ENCODE measurements at regions not wholly inside any gene's neighbourhood (a gene's known extent, or its start where the extent isn't known, plus 50 kb on each side); places are given as distances from the start of the nearest gene placed in this dataset.
"Not testable (repeated sequence)": the region's sequence is repeated elsewhere in the genome, so short reads cannot be mapped to it uniquely, and the experiment has no call there.

DNA sequence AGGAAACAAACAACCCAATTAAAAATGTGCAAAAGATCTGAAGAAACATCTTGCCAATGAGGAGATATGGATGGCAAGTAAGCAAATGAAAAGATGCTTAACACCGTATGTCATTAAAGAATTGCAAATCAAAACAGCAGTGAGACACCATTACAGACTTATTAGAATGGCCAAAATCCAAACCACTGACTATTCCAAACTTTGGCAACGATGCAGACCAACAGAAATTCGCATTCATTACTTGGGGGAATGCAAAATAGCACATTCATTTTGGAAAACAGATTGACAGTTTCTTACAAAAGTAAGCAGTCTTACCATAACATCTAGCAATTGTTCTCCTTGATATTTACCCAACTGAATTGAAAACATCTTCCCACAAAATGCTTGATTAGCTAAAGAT lies 1118.7 kb downstream of the SUCLG1 start:
- no peaks in the 10 kb centered on the region for H3K4me1 ChIP-seq (replicated peaks)
- H3K4me3 ChIP-seq, result no peak overlapping the region
- no peaks in the 10 kb centered on the region for H3K27me3 ChIP-seq (replicated peaks)
- no peak overlapping the region for H3K27ac ChIP-seq
- no peaks in the 10 kb centered on the region for H3K36me3 ChIP-seq
- H3K9me3 ChIP-seq (replicated peaks), result no peaks in the 10 kb centered on the region
- DNase-seq (ENCODE audit: low read depth in 1 of 2, low spot score in 2 of 2), result no peak

DNA sequence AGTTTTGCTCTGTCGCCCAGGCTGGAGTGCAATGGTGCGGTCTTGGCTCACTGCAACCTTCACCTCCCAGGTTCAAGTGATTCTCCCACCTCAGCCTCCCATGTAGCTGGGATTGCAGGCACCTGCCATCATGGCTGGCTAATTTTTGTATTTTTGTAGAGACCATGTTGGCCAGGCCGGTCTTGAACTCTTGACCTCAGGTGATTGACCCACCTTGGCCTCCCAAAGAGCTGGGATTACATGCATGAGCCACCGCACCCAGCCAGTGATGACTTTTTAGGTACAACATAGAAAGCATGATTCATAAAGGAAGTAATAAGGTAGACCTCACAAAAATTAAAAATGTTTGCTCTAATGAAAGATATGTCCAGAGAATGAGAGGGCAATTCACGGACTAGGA lies 1119.1 kb downstream of the SUCLG1 start:
- H3K4me3 ChIP-seq; H3K4me1 ChIP-seq (replicated peaks): not testable (repeated sequence)

DNA sequence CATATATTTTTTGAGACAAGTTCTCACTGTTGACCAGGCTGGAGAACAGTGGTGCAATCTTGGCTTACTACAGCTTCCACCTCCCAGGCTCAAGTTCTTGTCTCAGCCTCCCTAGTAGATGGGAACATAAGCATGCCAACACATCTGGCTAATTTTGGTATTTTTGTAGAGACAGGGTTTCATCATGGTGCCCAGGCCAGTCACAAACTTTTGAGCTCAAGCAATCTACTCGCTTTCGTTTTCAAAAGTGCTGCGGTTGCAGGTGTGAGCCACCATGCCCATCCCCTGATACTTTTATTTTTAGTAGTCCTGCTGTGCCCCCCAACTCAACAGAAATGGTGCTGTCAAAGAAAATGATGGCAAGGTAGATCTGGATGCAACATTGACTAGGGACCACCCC lies 1127.3 kb downstream of the SUCLG1 start:
- Histone ChIP-seq H3K27me3 (replicated peaks) (no peaks in the 10 kb centered on the region), H3K36me3 (no peaks in the 10 kb centered on the region), H3K9me3 (replicated peaks) (no peaks in the 10 kb centered on the region), H3K4me3 (no peak overlapping the region), H3K27ac (no peak overlapping the region), H3K4me1 (replicated peaks) (no peaks in the 10 kb centered on the region)
- no peak for DNase-seq (ENCODE audit: low read depth in 1 of 2, low spot score in 2 of 2)

More for the DNA sequence above, 1119.1 kb downstream of the SUCLG1 start:
- H3K27me3 ChIP-seq (replicated peaks); H3K27ac ChIP-seq; DNase-seq (ENCODE audit: low read depth in 1 of 2, low spot score in 2 of 2); H3K36me3 ChIP-seq; H3K9me3 ChIP-seq (replicated peaks): not testable (repeated sequence)

DNA sequence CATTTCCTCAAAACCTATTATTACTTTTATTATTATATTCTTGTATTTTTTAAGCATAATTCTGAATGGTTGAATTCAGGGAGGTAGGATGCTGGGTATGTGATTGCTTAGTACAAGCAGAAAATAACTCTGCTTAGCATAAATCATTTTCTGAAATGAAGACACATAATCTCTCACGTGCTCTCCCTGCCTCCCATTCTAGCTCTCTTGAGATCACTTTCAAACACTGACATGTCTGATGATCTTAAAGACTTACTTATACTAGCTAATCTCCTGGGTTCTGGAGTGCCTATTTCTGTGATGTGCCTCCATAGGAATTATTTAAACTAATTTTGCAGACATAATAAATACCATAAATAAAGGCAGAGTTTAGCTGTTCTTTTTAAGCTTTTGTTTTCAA lies 1136.0 kb downstream of the SUCLG1 start:
- no peak for DNase-seq (ENCODE audit: low read depth in 1 of 2, low spot score in 2 of 2)
- H3K27ac ChIP-seq, result no peak overlapping the region
- no peaks in the 10 kb centered on the region for H3K27me3 ChIP-seq (replicated peaks)
- no peak overlapping the region for H3K4me3 ChIP-seq
- no peaks in the 10 kb centered on the region for H3K9me3 ChIP-seq (replicated peaks)
- H3K36me3 ChIP-seq, result no peaks in the 10 kb centered on the region
- H3K4me1 ChIP-seq (replicated peaks), result no peaks in the 10 kb centered on the region

DNA sequence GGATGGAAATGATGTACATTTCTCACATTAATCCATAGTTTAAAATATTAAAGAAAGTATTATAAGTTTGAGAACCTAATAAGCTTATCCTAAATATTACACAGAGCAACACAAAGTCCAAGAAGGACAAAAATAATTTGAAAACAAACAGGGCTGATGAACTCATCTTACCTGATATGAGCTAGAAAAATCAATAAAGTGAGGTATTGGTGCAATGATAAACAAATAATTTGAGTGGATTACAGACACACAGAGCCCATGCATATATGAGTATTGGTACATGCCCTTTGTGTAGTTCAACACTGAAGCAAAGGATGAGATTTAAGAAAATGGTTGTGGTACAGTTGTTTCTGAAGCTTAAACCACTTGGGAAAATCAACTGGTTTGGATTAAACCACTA lies 1139.0 kb downstream of the SUCLG1 start:
- H3K36me3 ChIP-seq, result no peaks in the 10 kb centered on the region
- H3K27me3 ChIP-seq (replicated peaks), result no peaks in the 10 kb centered on the region
- DNase-seq (ENCODE audit: low read depth in 1 of 2, low spot score in 2 of 2), result no peak
- H3K27ac ChIP-seq, result no peak overlapping the region
- H3K9me3 ChIP-seq (replicated peaks), result no peaks in the 10 kb centered on the region
- H3K4me3 ChIP-seq, result no peak overlapping the region
- H3K4me1 ChIP-seq (replicated peaks), result no peaks in the 10 kb centered on the region

DNA sequence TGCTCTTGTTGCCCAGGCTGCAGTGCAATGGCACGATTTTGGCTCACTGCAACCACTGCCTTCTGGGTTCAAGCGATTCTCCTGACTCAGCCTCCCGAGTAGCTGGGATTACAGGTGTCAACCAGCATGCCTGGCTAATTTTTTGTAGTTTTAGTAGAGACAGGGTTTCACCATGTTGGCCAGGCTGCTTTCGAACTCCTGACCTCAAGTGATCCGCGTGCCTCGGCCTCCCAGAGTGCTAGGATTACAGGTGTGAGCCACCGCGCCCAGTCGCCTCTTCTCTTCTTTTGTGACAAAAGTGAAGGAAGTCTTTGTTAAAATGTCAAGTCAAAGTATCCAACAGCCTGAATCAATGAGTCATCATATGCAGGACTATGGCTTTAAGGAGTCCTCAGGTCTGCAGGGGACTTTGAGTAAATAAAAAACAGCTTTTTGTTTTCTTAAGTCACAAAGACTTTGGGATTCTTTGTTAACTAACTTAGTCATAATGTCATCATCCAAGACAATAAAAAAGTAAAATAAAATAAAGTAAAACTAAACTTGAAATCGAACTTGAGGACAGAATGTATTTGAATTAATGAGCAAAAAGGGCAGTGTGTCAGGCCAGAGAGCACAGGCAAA lies 1153.2 kb downstream of the SUCLG1 start:
- no peaks in the 10 kb centered on the region for H3K4me1 ChIP-seq (replicated peaks)
- no peak overlapping the region for H3K27ac ChIP-seq
- H3K27me3 ChIP-seq (replicated peaks), result no peaks in the 10 kb centered on the region
- H3K4me3 ChIP-seq, result no peak overlapping the region
- no peak for DNase-seq (ENCODE audit: low read depth in 1 of 2, low spot score in 2 of 2)
- no peaks in the 10 kb centered on the region for H3K9me3 ChIP-seq (replicated peaks)
- H3K36me3 ChIP-seq, result no peaks in the 10 kb centered on the region

DNA sequence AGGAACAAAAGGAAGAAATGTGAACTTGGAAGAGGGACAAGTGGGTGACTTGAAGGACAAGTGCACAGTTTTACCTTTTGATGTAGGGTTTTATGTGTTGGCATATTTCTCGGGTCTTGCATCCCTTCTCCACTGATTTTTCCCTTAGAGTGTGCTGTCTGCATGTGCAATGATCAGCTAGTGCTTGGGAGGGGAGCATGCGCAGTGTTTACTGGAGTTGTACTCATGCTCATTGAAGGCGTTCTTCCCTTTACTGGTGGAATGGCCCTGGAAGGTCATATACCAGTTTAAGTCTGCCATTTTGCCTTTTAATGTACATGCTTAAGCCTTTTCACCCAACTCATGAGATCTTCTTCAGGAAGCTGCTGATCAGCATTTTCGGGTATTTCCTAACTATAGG lies 1168.0 kb downstream of the SUCLG1 start:
- Histone ChIP-seq H3K4me1 (replicated peaks) (no peaks in the 10 kb centered on the region), H3K9me3 (replicated peaks) (no peaks in the 10 kb centered on the region), H3K36me3 (no peaks in the 10 kb centered on the region), H3K27ac (no peak overlapping the region), H3K27me3 (replicated peaks) (no peaks in the 10 kb centered on the region), H3K4me3 (no peak overlapping the region)
- no peak for DNase-seq (ENCODE audit: low read depth in 1 of 2, low spot score in 2 of 2)

DNA sequence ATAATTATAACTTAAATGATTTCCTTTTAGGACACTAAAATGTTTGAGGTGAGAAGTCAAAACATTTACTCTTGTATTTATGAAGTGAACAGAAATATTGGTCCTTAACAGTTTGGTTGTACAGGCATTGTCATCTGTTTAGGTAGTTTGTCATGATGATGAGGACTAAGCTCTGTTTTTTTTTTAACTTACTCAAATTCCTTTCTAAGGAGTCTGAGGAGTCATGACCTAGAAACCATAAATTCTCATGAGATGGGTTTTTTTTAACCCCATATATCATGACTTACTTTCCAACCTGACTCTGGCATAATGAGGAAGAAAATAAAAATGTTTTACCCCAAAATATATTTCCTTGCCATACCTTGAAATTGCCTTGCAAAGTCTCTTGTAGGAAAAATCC lies 1176.2 kb downstream of the SUCLG1 start:
- Histone ChIP-seq H3K27ac (no peak overlapping the region), H3K27me3 (replicated peaks) (no peaks in the 10 kb centered on the region), H3K4me1 (replicated peaks) (no peaks in the 10 kb centered on the region), H3K36me3 (no peaks in the 10 kb centered on the region), H3K9me3 (replicated peaks) (no peaks in the 10 kb centered on the region), H3K4me3 (no peak overlapping the region)
- no peak for DNase-seq (ENCODE audit: low read depth in 1 of 2, low spot score in 2 of 2)

DNA sequence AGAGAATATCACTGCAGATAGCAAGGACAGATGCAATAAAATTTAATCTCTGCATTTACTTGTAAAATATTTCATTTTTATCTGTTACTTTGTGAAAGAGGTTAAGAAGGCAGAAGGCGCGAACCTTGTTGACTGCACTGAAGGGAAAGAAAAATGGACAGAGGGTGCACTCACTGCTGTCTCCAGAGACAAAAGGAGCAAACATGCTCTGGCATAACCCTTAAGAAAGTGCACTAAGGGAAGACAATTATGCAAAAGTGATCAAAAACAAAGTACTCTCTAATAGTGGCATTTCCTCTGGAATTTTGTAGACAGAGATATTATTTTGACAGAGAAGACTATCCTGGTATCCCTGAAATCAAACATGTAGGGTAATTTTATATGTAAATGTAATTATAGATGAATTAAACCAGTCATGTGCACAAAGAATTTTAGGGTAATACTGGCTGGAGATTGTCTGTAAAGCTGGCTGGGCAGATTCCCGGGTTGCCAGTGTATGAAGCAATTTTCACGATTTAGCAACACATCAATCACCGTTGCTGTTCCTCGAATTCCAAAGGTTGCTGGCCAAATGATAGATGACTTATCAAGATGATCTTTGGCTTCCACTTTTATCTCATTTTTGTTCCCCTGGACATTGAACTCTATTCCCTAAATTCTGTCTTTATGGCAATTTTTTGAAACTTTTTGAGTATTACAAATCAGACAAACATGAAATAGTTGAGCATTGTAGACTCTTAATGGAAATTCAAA lies 1176.9 kb downstream of the SUCLG1 start:
- Histone ChIP-seq H3K27ac (no peak overlapping the region), H3K36me3 (no peaks in the 10 kb centered on the region), H3K9me3 (replicated peaks) (no peaks in the 10 kb centered on the region), H3K27me3 (replicated peaks) (no peaks in the 10 kb centered on the region), H3K4me3 (no peak overlapping the region), H3K4me1 (replicated peaks) (no peaks in the 10 kb centered on the region)
- DNase-seq (ENCODE audit: low read depth in 1 of 2, low spot score in 2 of 2), result no peak

DNA sequence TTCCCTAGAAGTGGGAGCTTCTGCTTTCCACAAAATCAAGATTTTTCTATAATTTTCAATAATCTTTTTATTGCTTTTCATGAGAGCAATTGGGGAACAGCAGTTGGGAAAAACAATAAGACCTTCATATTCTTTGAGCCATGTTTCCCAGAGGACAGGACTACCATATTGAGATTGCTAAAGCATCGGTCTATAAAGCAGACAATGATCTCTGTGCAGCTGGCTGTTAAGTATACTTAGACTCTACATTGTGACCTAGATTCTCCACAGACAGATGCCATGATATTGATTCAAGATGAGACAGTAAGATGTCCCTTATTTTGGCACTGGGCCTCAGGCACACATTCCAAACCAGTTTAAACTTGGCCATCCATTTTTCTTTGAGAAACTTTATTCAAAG lies 1178.7 kb downstream of the SUCLG1 start:
- no peaks in the 10 kb centered on the region for H3K4me1 ChIP-seq (replicated peaks)
- no peak for DNase-seq (ENCODE audit: low read depth in 1 of 2, low spot score in 2 of 2)
- H3K36me3 ChIP-seq, result no peaks in the 10 kb centered on the region
- no peaks in the 10 kb centered on the region for H3K27me3 ChIP-seq (replicated peaks)
- H3K4me3 ChIP-seq, result no peak overlapping the region
- H3K27ac ChIP-seq, result no peak overlapping the region
- H3K9me3 ChIP-seq (replicated peaks), result no peaks in the 10 kb centered on the region

DNA sequence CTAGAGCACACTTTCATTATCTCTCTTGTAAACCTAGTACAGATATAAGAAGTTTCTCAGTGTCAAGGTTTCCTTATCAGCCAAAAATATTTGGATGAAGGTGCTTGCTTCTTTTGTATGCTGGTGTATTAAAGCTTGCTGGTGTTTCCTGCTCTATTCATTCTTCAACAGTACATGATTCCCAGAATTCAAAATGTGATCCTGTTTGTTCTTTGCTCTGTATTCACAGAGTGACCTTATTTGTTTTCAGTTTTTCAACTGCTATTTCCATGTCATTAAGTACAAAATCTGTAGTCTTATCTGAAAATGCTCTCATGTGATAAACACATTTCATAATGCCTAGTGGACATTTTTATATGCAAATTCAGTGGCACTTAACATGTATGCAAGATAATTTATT lies 1185.8 kb downstream of the SUCLG1 start:
- H3K4me3 ChIP-seq, result no peak overlapping the region
- DNase-seq (ENCODE audit: low read depth in 1 of 2, low spot score in 2 of 2), result no peak
- H3K4me1 ChIP-seq (replicated peaks), result no peaks in the 10 kb centered on the region
- H3K27me3 ChIP-seq (replicated peaks), result no peaks in the 10 kb centered on the region
- no peaks in the 10 kb centered on the region for H3K9me3 ChIP-seq (replicated peaks)
- no peak overlapping the region for H3K27ac ChIP-seq
- H3K36me3 ChIP-seq, result no peaks in the 10 kb centered on the region

DNA sequence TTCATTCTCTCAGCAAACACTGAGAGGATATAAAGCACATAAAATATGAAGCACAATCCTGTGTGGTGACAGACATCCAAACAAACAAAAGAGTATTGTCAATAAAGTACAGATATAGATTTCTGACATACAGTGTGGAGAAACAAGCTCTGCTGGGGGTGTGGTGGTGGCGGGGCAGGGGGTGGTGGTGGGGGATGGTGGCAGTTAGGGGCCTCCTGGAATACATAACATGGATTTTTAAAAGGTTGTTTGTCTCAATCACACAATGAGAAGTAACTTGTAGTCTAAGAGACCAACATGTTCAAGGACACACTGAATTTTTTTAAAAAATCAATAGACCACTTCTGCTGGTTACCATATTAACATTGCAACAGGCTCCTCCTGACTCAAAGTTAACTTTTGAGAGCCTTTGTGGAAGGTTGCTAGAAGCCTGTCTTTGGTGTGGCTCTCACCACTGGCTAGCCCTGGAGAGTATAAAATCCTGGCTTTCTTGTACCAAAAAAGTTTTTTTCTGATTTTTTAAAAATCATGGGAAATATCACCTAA lies 1197.4 kb downstream of the SUCLG1 start:
- DNase-seq (ENCODE audit: low read depth in 1 of 2, low spot score in 2 of 2), result no peak
- no peak overlapping the region for H3K27ac ChIP-seq

DNA sequence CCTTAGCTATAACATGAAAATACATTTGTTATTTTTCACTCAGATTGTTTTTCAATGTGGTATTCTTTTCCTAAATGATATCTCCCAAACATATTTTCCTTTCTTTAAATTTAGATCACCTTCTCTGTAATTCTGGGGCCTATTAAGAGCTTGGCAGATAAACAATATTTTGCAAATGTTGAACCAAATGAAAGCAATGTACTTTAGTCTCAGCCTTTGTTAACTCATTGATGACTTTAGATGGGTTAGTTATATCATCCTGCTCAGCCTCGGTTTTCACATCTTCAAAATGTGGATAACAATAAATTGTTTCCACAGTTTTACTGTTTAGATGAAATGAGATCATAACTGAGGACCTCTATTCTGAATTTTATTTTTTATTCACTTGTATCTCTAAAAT lies 1205.2 kb downstream of the SUCLG1 start:
- Histone ChIP-seq H3K4me1 (replicated peaks) (no peaks in the 10 kb centered on the region), H3K27ac (no peak overlapping the region), H3K27me3 (replicated peaks) (no peaks in the 10 kb centered on the region), H3K36me3 (no peaks in the 10 kb centered on the region), H3K9me3 (replicated peaks) (no peaks in the 10 kb centered on the region), H3K4me3 (no peak overlapping the region)
- DNase-seq (ENCODE audit: low read depth in 1 of 2, low spot score in 2 of 2), result no peak

More for the DNA sequence above, 1197.4 kb downstream of the SUCLG1 start:
- Histone ChIP-seq H3K36me3 (no peaks in the 10 kb centered on the region), H3K27me3 (replicated peaks) (no peaks in the 10 kb centered on the region), H3K4me1 (replicated peaks) (no peaks in the 10 kb centered on the region), H3K4me3 (no peak overlapping the region), H3K9me3 (replicated peaks) (no peaks in the 10 kb centered on the region)

DNA sequence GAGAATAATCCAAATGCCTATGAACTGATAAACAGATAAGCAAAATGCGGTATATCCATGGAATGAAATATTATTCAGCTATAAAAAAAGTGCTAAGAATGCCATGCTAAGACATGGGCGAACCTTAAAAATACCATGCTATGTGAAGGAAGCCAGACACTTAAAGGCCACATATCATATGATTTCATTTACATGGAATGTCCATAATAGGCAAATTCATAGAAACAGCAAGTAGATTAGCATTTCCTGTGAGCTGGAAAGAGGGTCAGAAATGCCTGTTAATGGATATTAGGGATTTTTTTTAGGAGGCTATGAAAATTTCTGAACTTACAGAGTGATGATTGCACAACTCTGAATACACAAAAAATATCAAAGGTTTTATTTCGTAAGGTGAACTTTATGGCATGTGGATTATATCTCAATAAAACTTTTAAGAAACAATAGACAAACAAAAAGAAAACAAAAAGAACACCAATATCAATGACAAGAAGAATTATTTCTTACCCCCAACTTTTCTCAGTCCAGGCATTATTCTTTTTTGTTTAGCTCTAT lies 1207.7 kb downstream of the SUCLG1 start:
- no peaks in the 10 kb centered on the region for H3K27me3 ChIP-seq (replicated peaks)
- no peaks in the 10 kb centered on the region for H3K36me3 ChIP-seq
- no peaks in the 10 kb centered on the region for H3K4me1 ChIP-seq (replicated peaks)
- no peak overlapping the region for H3K4me3 ChIP-seq
- no peak overlapping the region for H3K27ac ChIP-seq
- no peak for DNase-seq (ENCODE audit: low read depth in 1 of 2, low spot score in 2 of 2)
- 0 out of 2 replicates have a peak, but pooled peaks cover 4% of the 10 kb centered on the region for H3K9me3 ChIP-seq (replicated peaks)
